Putamen (tissue), 1 donor: ENCODE measurements at regions not wholly inside any gene's neighbourhood (a gene's known extent, or its start where the extent isn't known, plus 50 kb on each side); places are given as distances from the start of the nearest gene placed in this dataset.

ENCODE experiments used
- DNase-seq: peaks from one replicate; pipeline ENCODE4 v3.0.0-alpha.2; 2016; ENCODE audit warnings: low spot score

DNA sequence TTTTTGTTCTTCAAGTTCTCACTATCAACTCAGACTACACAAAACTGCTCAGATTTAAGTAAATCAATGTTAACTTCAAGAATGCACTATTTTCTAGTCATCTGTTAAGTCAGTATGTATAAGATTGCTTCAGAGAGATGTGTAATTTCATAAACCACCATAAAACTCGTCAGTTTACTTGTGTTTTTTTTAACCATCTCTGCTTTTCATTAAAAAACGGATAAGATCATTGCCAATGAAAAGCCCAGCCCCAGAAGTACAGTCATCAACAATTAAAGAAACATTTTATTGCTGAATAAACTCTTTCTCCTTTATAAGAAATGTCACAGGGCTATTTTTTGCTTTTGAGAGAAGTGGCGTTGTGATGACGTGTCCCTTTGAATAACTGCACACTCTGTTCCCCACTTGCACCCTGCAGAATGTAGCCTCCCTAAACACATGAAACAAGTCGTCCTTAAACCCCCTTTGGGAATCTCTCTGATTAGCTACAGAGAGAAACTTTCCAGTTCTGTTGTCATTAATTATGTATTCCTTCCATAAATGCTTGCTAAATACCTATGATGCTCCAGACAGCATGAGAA lies 202.7 kb upstream of the FOXD3 start:
- no peak for DNase-seq

DNA sequence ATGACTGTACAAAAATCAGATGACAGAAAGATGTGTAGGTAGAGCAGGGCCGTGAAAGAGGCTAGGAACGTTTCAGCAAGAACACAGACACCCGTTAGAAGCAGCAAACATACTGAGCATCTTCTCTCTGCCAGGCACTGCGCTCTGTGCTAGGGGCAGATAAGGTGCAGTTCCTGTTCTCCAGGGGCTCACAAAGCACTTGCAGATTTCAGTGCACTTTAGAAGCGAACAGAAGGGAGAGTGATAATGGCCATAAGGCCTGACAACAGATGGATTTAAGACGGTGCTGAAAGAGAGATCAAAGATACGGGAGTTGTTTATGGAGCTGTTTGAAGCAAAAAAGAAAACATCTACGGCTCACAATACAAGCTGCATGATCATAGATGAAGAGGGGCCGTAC lies 200.3 kb upstream of the FOXD3 start:
- no peak for DNase-seq

DNA sequence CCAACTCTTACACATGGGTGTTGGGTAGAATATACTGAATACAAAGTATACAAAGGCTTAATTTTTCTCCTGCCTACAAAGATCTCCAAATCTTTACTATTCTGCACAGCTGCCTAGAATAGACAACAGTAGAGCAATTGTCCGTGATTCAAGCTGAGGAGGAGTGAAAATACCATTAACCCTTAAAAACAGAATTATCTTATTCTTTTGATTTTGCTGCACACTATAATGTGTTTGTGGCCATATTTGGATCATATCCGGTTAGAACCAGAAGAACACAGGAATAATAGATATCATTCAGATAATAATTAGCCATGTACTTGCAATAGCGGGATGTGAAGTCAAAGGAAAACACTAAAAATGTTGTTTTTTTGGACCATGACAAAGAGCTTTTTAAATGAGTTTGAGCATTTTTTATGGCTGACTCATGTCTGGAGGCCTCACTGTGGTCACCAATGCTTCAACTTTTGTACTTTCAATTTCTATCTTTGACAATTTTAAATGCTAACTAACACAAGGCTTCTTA lies 197.6 kb upstream of the FOXD3 start:
- DNase-seq = peak; percentile 90

DNA sequence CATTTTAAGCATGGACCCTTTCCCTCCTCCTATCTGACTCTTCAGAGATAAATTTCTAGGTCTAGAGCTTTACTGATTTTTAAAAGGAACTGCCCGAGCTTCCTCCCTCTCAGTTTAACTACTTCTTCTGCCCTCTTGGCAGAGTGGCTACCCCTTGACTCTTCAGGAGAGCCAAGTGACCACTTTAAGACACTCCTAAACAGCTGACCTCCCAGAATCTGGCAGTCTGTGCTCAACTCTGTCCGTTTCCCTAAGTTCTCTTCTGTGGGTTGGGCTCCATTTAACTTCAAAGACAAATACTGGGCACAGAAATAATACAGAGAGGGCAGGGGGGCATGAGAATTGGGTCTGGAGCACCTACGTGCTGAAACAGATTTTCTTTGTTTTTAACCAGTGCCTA lies 196.3 kb upstream of the FOXD3 start:
- DNase-seq = no peak

DNA sequence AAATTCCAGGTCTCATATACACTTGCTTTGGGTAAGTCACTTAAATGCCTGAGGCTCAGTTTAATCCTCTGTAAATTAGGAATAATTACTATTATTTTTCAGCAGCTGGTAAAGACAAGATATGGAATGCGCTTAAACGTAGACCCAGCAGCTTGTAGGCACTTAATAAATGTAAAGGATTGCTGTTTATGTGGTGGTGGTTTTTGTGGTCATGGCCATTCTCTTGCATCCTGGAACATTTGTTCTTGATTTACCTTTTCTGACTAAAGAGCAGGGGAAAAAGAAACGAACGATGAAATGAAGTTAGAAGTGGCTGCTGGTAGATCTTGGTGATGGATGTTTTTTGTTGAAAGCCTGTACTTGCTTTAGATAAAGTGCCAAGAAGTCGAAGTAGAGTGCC lies 195.0 kb upstream of the FOXD3 start:
- DNase-seq = no peak

DNA sequence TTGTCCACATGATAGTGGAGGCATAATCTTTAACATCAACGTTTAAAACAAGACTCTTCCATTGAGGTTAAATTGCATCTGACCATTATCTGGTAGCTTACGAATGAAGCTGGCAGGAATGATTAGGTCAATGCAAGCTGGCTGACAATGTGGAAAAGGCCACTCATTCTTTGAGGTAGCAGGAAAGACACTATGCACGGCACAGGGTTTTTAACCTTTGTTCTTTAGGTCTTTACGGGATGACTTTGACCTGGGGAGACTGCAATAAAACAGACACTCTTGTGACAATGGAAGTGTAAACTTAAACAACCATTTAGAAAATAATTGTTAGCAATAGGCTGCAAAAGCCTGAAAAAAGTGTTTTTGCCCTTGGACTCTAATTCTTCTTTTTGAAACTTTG lies 193.8 kb upstream of the FOXD3 start:
- no peak for DNase-seq

DNA sequence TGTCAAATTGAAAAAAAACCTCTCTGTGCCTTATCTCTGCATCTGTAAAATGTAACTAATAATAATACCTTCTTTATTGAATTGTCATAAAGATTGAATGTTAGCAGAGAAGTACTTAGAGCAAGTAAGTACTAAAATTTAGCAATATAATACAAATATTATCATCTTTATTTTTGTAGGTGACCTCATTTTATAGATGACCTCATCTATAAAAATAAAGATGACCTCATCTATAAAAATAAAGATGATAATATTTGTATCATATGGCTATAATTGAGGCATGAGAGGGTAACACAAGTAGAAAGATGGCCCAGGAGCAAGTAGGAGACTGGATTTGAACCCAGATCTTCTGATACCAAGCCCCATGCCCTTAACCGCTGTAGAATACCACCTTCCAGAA lies 193.2 kb upstream of the FOXD3 start:
- no peak for DNase-seq

DNA sequence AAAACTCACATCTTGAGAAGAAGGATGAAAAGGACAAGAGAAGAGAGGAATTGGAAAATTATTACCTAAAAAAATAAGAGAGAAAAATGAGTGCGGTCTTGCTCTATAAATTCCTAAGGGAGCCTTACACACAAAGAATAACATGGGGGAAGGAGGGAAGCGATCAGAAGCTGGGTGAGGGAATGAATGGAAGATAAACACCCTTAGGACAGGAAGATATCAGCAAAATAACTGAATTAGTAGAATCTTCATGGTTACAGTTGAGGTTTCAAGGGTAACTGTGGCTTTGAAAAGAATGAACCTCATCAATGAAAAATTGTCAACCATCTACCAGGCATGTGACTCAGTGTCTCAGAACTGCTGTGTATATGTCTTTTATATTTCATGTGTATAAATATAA lies 192.5 kb upstream of the FOXD3 start:
- no peak for DNase-seq

DNA sequence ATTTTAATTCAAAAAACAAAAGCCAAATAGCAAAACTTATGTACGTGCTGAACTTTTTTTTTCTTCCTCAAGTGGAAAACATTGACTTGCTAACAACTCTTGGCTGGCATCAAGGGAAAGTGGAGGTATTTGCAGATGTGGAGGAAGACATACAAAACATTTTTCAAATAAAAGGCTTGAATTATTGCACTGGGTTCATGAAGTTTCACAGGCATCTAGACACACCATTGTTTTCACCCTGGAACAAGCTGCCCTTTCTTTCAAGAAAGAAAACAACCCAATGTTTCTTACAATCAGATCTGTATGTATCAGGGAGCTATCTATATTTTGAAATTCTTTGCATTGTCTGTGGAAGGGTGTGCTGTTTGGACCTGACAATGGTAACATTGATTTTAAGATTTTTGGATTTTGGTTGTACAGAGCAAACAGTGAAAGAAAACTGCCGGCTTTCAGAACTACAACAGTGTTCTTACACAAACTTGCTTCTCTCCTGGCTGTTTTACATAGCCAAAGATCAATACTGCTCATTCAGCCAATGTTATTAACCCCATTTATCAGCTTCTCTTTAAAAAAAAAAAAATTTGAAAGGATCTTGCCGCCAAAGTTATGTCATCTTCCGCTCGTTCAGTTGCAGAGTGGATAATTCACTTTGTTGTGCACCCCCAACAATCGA lies 187.7 kb upstream of the FOXD3 start:
- no peak for DNase-seq

DNA sequence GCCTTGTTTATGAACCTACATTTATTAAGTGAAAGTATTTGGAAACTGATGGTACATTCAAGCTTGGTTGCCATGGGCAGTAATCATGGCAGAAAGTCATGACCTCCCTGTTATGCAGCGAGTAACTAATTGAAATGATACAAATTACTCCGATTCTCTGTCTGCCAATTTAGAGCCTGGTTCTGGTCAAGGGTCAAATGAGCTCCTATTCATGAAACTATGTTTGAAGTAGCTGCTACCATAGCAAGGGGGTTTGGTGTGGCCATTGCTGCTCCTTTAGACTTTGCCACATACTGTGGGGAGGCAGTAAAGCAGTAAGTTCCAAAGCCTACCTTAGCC lies 187.2 kb upstream of the FOXD3 start:
- no peak for DNase-seq

DNA sequence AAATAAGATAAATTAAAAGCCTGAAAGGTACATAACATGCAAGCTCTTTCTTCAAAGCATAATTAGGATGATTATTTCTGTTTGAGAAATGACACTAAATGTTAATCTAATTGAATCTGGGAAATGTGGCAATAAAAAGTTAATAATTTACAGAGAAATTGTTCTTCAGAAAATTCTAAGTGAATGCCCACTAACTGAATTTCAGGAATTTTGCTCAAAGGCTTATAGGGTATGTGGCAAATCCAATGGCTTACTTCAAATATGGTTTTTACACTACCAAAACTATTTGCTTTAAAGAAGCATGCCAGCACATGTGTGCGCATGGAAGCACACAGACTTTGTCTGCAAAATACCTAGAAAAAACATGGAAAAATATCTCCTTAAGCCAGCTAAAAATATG lies 186.6 kb upstream of the FOXD3 start:
- DNase-seq = no peak

DNA sequence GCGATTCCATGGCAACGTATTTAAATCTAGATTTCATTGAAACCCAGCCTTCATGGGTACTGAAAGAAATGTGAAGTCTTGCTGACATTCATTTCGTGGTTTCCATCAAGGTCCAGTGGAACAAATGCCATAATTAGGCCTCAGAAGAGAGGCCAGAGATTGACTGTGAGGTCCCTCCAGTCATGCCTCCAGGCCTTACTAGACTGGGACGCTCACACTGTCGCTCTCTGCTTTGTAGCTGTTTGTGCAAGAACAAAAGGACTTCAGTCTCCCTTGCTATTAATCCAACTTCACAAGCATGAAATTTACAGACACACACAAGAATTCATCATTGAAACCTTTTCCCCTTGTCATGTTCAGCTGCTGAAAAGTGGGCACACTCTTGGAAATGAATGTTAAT lies 180.4 kb upstream of the FOXD3 start:
- DNase-seq = no peak

DNA sequence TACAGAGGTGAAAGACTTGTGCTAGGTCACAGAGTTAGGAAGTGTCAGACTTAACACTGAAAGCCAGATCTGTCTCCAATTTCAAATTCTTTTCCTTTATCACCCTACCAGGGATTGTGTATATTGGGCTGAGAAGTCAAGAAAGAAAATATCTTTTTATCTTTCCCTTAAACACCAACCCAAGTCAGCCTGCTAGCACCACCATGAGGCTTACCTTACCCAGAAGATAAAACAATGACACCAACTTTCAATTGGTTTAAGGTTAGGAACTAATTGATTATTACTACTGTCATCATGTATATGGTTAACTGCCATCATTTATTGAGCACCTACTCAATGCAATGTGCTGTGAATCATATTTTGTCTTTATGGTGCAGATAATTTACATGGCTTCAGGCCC lies 178.9 kb upstream of the FOXD3 start:
- DNase-seq = no peak

DNA sequence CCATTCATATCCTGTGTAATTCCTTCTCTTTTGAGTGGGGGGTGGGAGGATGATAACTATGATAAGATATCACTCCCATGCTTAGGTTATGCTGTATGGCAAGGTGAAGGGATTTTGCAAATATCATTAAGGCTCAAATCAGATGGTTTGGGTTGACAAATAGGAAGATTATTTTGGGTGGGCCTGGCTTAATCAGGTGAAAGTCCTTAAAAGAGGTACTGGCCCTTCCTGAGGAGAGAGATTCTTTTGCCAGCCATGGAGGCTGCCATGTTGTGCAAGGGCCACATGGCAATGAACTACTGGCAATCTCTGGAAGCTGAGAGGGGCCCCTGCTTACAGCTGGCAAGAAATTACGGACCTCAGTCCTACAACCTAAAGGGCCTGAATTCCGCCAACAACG lies 174.6 kb upstream of the FOXD3 start:
- no peak for DNase-seq

DNA sequence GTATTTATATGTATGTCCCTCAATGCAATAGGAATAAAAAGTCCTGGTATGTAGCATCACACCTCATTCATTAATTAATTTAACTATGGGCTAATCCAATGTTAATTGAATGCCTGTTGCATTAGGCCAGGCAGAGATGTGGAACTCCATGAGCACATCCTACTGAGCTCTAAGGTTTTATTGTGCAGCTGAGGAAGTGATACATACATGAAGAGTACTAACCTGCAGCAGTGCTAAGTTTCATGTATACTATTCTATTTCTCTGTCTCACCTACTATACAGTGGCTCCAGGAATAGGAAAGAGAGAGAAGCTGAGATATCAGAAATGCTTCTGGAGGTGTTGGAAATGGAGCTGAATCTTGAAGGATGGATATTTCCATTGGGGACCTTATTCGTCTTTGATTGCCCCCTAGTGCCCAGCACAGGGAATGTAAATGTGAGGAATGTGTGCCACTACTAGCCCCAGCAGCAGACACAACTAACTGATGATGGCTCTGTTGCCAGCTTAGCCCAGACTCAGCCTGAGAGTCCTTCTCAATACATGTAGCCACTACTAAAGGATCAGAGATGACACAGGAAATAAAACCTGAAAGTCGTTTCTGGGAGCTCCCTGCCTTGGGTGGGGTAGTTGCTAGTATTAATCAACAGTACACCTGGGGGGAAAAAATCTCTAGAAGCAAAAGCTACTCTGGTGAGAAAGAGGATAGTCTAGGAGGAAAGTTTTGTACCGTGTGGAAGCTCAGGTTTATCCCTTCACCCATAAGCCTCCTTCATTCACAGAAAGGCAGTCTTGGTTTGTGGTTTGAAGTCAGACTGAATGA lies 173.3 kb upstream of the FOXD3 start:
- DNase-seq = peak; percentile 69

DNA sequence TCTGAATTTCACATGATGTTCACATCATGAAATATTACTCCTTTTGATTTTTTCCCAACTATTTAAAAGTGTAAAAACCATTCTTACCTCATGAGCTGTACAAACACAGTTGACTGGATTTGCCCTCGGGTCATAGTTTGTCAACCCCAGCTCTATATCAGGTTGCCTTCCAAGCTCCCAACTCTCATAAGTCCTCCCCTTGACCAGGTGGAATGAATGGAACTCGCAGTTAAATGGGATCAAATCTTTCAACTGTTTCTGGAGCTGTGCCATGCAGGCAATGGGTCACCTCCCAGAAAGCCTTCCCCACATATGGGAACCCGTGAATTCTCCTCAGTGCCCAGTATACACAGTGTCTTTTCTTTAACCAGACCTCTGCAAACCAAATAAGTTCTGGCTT lies 169.8 kb upstream of the FOXD3 start:
- DNase-seq = no peak

DNA sequence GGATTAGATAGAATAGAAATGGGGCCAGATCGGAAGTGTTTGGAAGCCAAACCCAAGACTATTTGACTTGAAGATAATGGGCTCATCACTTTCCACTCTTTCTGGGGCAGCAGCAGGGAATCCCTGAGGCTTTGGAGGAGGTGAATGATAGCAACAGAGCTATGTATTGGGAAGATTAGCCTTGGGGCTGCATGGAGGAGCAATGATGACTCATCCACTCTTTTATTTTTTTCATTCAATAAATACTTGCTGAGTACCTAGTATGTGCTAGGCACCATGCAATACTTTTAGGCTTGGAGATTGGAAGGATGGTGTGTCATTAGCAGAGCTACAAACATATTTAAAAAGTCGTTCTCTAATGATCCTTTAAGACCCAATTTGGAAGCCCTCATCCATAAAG lies 166.9 kb upstream of the FOXD3 start:
- DNase-seq = no peak

DNA sequence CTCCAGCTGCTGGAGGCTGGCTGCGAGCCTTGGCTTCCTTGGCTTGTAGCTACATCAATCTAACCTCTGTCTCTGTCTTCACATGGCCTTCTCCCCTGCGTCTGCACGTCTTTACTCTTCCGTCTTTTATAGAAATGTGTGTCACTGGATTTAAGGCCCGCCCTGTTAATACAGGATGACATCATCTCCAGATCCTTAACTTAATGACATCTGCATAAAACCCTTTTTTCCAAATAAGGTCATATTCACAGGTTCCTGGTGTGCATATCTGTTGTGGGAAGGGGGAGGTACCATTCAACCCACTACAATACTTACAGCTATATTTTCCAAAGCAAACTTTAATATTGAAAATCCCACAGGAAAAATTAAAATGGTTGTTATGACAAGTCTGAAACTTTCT lies 165.3 kb upstream of the FOXD3 start:
- DNase-seq = no peak

DNA sequence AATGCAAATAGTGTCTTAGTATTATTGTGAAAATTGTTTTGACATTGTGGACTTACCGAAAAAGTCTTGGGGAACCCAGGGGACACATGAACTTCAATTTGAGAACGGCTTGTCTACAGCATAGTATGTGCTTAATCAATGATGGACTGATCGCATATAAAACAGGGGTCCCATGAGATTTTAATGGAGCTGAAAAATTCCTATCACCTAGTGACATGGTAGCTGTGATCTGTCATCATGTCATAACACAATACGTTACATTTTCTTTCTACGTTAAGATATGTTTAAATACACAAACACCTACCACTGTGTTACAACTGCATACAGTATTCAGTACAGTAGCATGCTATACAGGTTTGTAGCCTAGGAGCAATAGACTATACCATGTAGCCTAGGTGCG lies 153.3 kb upstream of the FOXD3 start:
- no peak for DNase-seq

DNA sequence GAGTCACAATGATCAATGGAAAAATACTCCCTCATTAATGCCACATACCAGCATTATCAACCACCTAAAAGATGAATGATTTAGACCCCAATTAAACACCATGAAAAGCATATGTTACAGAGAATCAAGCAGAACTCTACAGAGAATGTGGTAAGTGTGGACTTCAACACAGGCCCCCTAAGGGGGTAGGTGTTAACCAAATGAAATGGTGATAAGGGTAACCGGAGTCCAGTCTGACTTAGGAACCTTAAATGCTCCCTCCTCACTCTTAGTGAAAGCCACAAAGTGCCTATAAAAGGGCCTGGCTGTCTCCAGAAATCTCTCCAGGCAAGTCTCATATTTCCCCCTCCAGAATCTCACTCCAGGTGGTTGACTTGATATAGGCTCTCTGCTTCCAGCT lies 149.2 kb upstream of the FOXD3 start:
- no peak for DNase-seq

DNA sequence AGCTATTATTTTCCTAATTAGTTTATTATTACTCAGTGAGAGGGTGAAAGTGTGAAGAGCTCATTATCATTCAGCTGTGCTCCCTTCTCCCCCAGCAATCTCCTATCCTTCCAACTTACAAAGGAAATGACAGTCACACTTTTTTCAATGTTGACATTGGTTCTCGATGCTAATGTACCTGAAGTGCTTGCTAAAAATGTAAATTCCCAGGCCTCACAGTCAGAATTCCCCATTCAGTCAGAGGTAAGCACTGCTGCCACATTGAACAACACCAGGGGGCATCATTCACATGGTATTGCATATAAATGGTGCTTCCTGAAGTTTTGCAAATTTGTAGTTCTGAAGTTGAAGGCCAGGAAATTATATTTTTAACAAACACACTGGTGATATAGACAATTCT lies 132.7 kb upstream of the FOXD3 start:
- no peak for DNase-seq

DNA sequence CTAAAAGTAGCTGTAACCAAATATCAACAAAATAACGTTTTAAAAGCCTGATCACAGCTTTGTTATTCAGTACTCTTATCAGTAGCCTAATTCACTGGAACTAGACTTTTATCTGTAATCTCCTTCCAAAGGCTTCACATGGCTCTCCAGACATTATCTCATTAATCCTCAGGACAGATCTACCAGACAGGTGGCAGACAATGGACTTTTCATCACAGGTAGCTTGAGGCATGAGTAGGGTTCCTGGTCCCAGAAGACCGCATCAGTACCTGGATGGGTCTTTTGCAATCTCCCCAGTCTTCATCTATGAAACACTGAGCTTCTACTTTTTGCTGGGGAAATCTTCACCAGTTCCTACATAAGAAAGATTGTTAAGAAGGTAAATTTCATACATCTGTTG lies 132.2 kb upstream of the FOXD3 start:
- no peak for DNase-seq

DNA sequence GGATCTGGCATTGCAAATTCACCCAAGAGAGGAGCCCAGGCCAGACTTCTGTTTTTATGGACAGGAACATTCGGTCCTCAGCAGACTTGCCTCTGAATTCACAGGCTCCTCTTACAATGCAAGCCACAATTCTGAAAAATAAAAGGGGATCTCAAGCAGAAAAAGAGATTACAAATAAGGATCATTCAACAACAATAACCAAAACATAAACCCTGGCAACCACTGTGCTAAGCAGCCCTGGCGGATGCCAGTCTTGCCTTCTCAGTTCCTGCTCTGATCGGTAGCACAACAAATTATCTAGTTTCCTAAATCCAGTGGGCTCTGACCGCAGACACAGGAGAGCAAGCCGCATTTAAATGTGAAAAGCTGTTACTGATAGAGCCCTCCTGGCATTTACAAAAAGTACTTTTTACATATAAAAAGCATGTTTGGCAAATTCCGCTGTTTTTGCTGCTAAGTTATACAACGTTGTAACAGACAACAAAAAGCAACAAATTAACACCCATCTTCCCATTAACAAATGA lies 123.4 kb upstream of the FOXD3 start:
- peak; percentile 33 for DNase-seq
